DND-41 (cell line): ENCODE measurements at regions not wholly inside any gene's neighbourhood (a gene's known extent, or its start where the extent isn't known, plus 50 kb on each side); places are given as distances from the start of the nearest gene placed in this dataset.

Source experiments
- CTCF ChIP-seq: IDR thresholded peaks from 2 replicates; pipeline ENCODE4 v1.5.1; 2012; ENCODE audit warnings: borderline replicate concordance, low read length, moderate library complexity, mild to moderate bottlenecking; ENCODE audit not compliant: poor library complexity, severe bottlenecking; ENCODE audit errors: extremely low read depth
- EZH2 ChIP-seq: IDR thresholded peaks from 3 replicates; pipeline ENCODE4 v1.6.1; 2012; ENCODE audit warnings: borderline replicate concordance, low read depth, mild to moderate bottlenecking, moderate library complexity, low read length, inconsistent platforms; ENCODE audit not compliant: severe bottlenecking

- TF ChIP-seq CTCF (no peak), EZH2 (no peak)
Observed at GRCh38 chr5:118628660-118629354, 359.5 kb downstream of the DTWD2 start.
